Endothelial cell of umbilical vein (primary cell): ENCODE measurements at regions not wholly inside any gene's neighbourhood (a gene's known extent, or its start where the extent isn't known, plus 50 kb on each side); places are given as distances from the start of the nearest gene placed in this dataset.

Experiments used
- BruUV-seq: library from RNA; stranded (reverse); fragments of 400-500 nt; replicated peaks from 2 replicates; lab custom pipeline; 2021; lab: Mats Ljungman, UMichigan
- CTCF ChIA-PET: fragments of 300-600, 350-600 bp; sonication (Branson Sonifier 250); formaldehyde crosslinking; loops from one replicate; lab custom pipeline; 2021; ENCODE audit warnings: antibody characterized with exemption, inconsistent platforms; lab: Charles Lee
- POLR2A ChIA-PET: fragments of 300-600, 350-600 bp; sonication (Branson Sonifier 250); formaldehyde crosslinking; loops from one replicate; lab custom pipeline; 2021; ENCODE audit warnings: antibody characterized with exemption, inconsistent platforms; lab: Charles Lee
- DNase-seq: peaks from one replicate; pipeline ENCODE4 v3.0.0-alpha.2; 2011; ENCODE audit warnings: low read depth, low spot score
- FAIRE-seq: peaks from 2 replicates; lab custom pipeline; 2011; peaks lifted over from hg19 to GRCh38; lab: Jason Lieb, UNC
- H2AFZ ChIP-seq: 2 replicates; pipeline ENCODE4 v1.6.0; 2012; ENCODE audit warnings: low read depth, low read length, control low read depth, inconsistent platforms
- H3K27ac ChIP-seq: 2 replicates; pipeline ENCODE4 v1.5.1; 2011; ENCODE audit warnings: low read depth, mild to moderate bottlenecking, control low read depth, low read length, moderate library complexity; ENCODE audit not compliant: insufficient read depth
- H3K27me3 ChIP-seq, 2 experiments: 2 replicates each; pipeline versions ENCODE4 v1.6.0 to v1.6.1; 2011; ENCODE audit warnings: low read length in 2 of 2, mixed read lengths in 1 of 2; ENCODE audit not compliant: control insufficient read depth in 2 of 2, insufficient read depth in 2 of 2
- H3K36me3 ChIP-seq, 2 experiments: 2 replicates in 1 of 2; 3 replicates in 1 of 2; pipeline ENCODE4 v1.5.1; 2011; ENCODE audit warnings: low read length in 2 of 2, mild to moderate bottlenecking in 1 of 2, moderate library complexity in 1 of 2; ENCODE audit not compliant: control insufficient read depth in 2 of 2, insufficient read depth in 2 of 2; ENCODE audit errors: extremely low read depth in 1 of 2
- H3K4me1 ChIP-seq: 3 replicates; pipeline ENCODE4 v1.5.1; 2011; ENCODE audit warnings: mild to moderate bottlenecking, low read length; ENCODE audit not compliant: control insufficient read depth, insufficient read depth; ENCODE audit errors: extremely low read depth
- H3K4me2 ChIP-seq: 2 replicates; pipeline ENCODE4 v1.6.1; 2011; ENCODE audit warnings: low read length, control low read depth, mixed read lengths; ENCODE audit not compliant: insufficient read depth
- H3K4me3 ChIP-seq, 3 experiments: fragments of 200-600 bp in 1 of 3; sonication (generic), shearing (Covaris generic) in 1 of 3; replicated peaks in 1 of 3; 2 replicates each; pipeline ENCODE4 v1.5.1; 2011 to 2016; ENCODE audit warnings: control low read depth in 3 of 3, low read length in 3 of 3, mild to moderate bottlenecking in 2 of 3, inconsistent platforms in 1 of 3, low read depth in 1 of 3, moderate library complexity in 1 of 3; ENCODE audit not compliant: insufficient read depth in 1 of 3
- H3K79me2 ChIP-seq: 2 replicates; pipeline ENCODE4 v1.6.0; 2012; ENCODE audit warnings: low read length, inconsistent platforms; ENCODE audit not compliant: control insufficient read depth, insufficient read depth
- H3K9ac ChIP-seq: replicated peaks from 2 replicates; pipeline ENCODE3; 2011; ENCODE audit warnings: low read length, control low read depth; ENCODE audit not compliant: insufficient read depth; ENCODE audit errors: extremely low read depth
- H3K9me1 ChIP-seq: replicated peaks from 3 replicates; pipeline ENCODE4 v1.6.0; 2011; ENCODE audit warnings: mild to moderate bottlenecking, low read length; ENCODE audit not compliant: control insufficient read depth, insufficient read depth; ENCODE audit errors: extremely low read depth
- H3K9me3 ChIP-seq: replicated peaks from 2 replicates; pipeline ENCODE4 v1.5.1; 2012; ENCODE audit warnings: low read length, inconsistent platforms; ENCODE audit not compliant: control insufficient read depth, insufficient read depth
- H4K20me1 ChIP-seq: replicated peaks from 2 replicates; pipeline ENCODE3; 2011; ENCODE audit warnings: mild to moderate bottlenecking, low read length; ENCODE audit not compliant: control insufficient read depth, insufficient read depth; ENCODE audit errors: extremely low read depth
- EZH2 ChIP-seq: IDR thresholded peaks from 2 replicates; pipeline ENCODE4 v1.6.1; 2012; ENCODE audit warnings: borderline replicate concordance, low read depth, mild to moderate bottlenecking, moderate library complexity, low read length, inconsistent platforms; ENCODE audit not compliant: severe bottlenecking
- FOS ChIP-seq: IDR thresholded peaks from 2 replicates; pipeline ENCODE4 v1.6.1; 2011; ENCODE audit warnings: mild to moderate bottlenecking, low read length, moderate library complexity, borderline replicate concordance; ENCODE audit not compliant: insufficient read depth
- GATA2 ChIP-seq: IDR thresholded peaks from 2 replicates; pipeline ENCODE4 v1.7.0; 2011; ENCODE audit warnings: low read depth, mild to moderate bottlenecking, moderate library complexity, mixed read lengths, low read length; ENCODE audit not compliant: insufficient read length, insufficient read depth
- JUN ChIP-seq: IDR thresholded peaks from 2 replicates; pipeline ENCODE4 v1.6.1; 2011; ENCODE audit warnings: borderline replicate concordance, low read depth; ENCODE audit not compliant: insufficient read length, insufficient read depth
- MYC ChIP-seq: IDR thresholded peaks from one replicate; pipeline ENCODE4 v1.6.1; 2011; ENCODE audit warnings: mild to moderate bottlenecking, low read depth, low read length
- POLR2A ChIP-seq: IDR thresholded peaks from 2 replicates; pipeline ENCODE4 v1.6.1; 2012; ENCODE audit warnings: low read depth, mild to moderate bottlenecking, control low read depth, low read length
- POLR2AphosphoS5 ChIP-seq: IDR thresholded peaks from 2 replicates; pipeline ENCODE4 v1.6.1; 2012; ENCODE audit warnings: low read depth, mild to moderate bottlenecking, control low read depth, low read length, moderate library complexity; ENCODE audit not compliant: insufficient read depth
- dilution Hi-C: fragments of 300-500 bp; cut with MboI; formaldehyde crosslinking; loops from one replicate; pipeline ENCODE4 v1.15.0; 2019; ENCODE audit warnings: low sequenced_read_pairs; ENCODE audit not compliant: extremely low pct_ligation_motif_present
- intact Hi-C: fragments of 100-400 bp; cut with micrococcal nuclease; formaldehyde crosslinking; loops from one replicate; pipeline ENCODE4 v1.10.0; 2022
- TF ChIP-seq, protein P1 (sequence below), 2 donors: IDR thresholded peaks; 1 replicate in 1 of 2; 2 replicates in 1 of 2; pipeline ENCODE4 v1.5.1; 2011; ENCODE audit warnings: low read length in 2 of 2, mild to moderate bottlenecking in 2 of 2, moderate library complexity in 2 of 2, control low read depth in 1 of 2, inconsistent platforms in 1 of 2, low read depth in 1 of 2; ENCODE audit not compliant: insufficient read depth in 1 of 2; ENCODE audit errors: extremely low read depth in 1 of 2
- TF ChIP-seq, protein P2 (sequence below): IDR thresholded peaks from 2 replicates; pipeline ENCODE4 v1.6.1; 2011; ENCODE audit not compliant: insufficient read depth, insufficient read length

DNA sequence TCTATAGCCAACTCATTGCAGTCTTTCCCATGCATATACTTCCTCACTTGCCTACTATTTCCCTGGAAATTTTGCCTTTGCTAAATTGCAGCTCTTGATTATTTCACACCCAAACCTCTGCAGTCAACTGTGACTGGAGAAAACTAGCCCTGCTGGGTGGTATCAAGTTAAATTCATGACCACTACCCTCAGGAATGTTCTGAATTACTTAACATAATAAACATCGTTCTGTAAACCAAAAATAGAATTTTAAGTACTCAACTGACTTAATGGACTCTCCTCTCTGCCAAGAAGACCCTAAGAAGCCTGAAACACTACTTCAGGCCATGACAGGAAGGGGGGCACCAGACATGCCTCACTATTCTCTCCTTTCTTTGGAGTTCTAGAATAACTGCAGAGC, 1278.0 kb upstream of the GBE1 start:
- no peak overlapping the region for H3K9ac ChIP-seq
- FAIRE-seq (no peak), DNase-seq (no peak)
- no peaks in the 10 kb centered on the region for H3K27me3 ChIP-seq
- no peak overlapping the region for H2AFZ ChIP-seq
- H3K4me3 ChIP-seq = no peak overlapping the region
- no peak overlapping the region for H3K4me2 ChIP-seq
- intact Hi-C loops (no loop called here), dilution Hi-C loops (no loop called here)
- no peaks in the 10 kb centered on the region for H3K4me1 ChIP-seq
- no peak for TF ChIP-seq POLR2AphosphoS5
- TF ChIP-seq EZH2 = no peak
- no peak for TF ChIP-seq GATA2
- TF ChIP-seq POLR2A = no peak
- H3K9me3 ChIP-seq = peaks cover 1% of the 10 kb centered on the region
- H4K20me1 ChIP-seq = no peaks in the 10 kb centered on the region
- H3K27ac ChIP-seq = no peak overlapping the region
- H3K36me3 ChIP-seq = no peaks in the 10 kb centered on the region
- ChIA-PET POLR2A (no interaction called here), CTCF (no interaction called here)
- H3K79me2 ChIP-seq = no peaks in the 10 kb centered on the region
- no TSS peak for BruUV-seq
- H3K9me1 ChIP-seq = no peaks in the 10 kb centered on the region

DNA sequence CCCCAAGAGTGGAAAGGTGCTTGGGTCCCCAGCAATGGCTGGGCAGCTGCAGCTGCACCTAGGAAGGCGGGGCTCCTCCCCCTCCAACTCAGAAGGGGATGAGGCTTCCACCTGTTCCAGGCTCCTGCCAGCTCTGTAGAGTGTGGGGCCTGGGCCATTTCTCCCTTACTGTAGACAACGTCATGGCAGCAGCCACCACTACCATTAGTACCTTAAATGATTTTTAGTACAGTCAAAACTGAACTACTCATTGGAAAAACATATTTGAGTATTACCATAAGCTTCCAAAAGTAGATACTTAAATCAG, 1274.2 kb upstream of the GBE1 start:
- H3K4me1 ChIP-seq = no peaks in the 10 kb centered on the region
- DNase-seq = no peak
- TF ChIP-seq, protein P1, sequence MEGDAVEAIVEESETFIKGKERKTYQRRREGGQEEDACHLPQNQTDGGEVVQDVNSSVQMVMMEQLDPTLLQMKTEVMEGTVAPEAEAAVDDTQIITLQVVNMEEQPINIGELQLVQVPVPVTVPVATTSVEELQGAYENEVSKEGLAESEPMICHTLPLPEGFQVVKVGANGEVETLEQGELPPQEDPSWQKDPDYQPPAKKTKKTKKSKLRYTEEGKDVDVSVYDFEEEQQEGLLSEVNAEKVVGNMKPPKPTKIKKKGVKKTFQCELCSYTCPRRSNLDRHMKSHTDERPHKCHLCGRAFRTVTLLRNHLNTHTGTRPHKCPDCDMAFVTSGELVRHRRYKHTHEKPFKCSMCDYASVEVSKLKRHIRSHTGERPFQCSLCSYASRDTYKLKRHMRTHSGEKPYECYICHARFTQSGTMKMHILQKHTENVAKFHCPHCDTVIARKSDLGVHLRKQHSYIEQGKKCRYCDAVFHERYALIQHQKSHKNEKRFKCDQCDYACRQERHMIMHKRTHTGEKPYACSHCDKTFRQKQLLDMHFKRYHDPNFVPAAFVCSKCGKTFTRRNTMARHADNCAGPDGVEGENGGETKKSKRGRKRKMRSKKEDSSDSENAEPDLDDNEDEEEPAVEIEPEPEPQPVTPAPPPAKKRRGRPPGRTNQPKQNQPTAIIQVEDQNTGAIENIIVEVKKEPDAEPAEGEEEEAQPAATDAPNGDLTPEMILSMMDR (IDR thresholded peaks at IDR 0.05; ENCODE audit: extremely low read depth in 1 of 2, insufficient read depth in 1 of 2, low read depth in 1 of 2, low read length in 2 of 2) = no peak
- TF ChIP-seq MYC (no peak), JUN (no peak), POLR2AphosphoS5 (no peak), FOS (no peak), GATA2 (no peak), POLR2A (no peak), EZH2 (no peak)
- TF ChIP-seq, protein P2, sequence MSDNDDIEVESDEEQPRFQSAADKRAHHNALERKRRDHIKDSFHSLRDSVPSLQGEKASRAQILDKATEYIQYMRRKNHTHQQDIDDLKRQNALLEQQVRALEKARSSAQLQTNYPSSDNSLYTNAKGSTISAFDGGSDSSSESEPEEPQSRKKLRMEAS = no peak
- no peak overlapping the region for H3K4me3 ChIP-seq
- dilution Hi-C loops = no loop called here
- H3K79me2 ChIP-seq = no peaks in the 10 kb centered on the region
- ChIA-PET CTCF (no interaction called here), POLR2A (no interaction called here)
- H3K27me3 ChIP-seq = no peaks in the 10 kb centered on the region
- no peak overlapping the region for H3K4me2 ChIP-seq
- no peak overlapping the region for H3K9ac ChIP-seq
- no peaks in the 10 kb centered on the region for H4K20me1 ChIP-seq
- BruUV-seq = no TSS peak
- no peak for FAIRE-seq
- no peak overlapping the region for H2AFZ ChIP-seq
- no peaks in the 10 kb centered on the region for H3K36me3 ChIP-seq
- H3K27ac ChIP-seq = no peak overlapping the region
- H3K9me1 ChIP-seq = no peaks in the 10 kb centered on the region
- intact Hi-C loops = no loop called here
- H3K9me3 ChIP-seq = peaks cover 1% of the 10 kb centered on the region
